Neural cell (in vitro differentiated cells): ENCODE measurements at regions not wholly inside any gene's neighbourhood (a gene's known extent, or its start where the extent isn't known, plus 50 kb on each side); places are given as distances from the start of the nearest gene placed in this dataset.

Experiments
- H2AFZ ChIP-seq: fragments of 200-600, 300-800 bp; sonication (generic), shearing (Covaris generic); 2 replicates; pipeline ENCODE4 v1.6.0; 2014; ENCODE audit warnings: low read depth, mild to moderate bottlenecking, antibody characterized with exemption, low read length, moderate library complexity
- H3F3A ChIP-seq: fragments of 200-600 bp; shearing (Covaris generic); 2 replicates; pipeline ENCODE4 v1.6.1; 2016; ENCODE audit warnings: mild to moderate bottlenecking, moderate library complexity, mixed read lengths, antibody characterized with exemption, low read length; ENCODE audit not compliant: insufficient read depth, poor library complexity, severe bottlenecking
- H3K27ac ChIP-seq: fragments of 200-600, 300-800 bp; sonication (generic), shearing (Covaris generic); 2 replicates; pipeline ENCODE4 v1.5.1; 2014; ENCODE audit warnings: mild to moderate bottlenecking, low read length, moderate library complexity
- H3K27me3 ChIP-seq: fragments of 300-800, 200-600 bp; sonication (generic), shearing (Covaris generic); 2 replicates; pipeline ENCODE4 v1.6.0; 2014; ENCODE audit warnings: mild to moderate bottlenecking, low read depth, low read length, moderate library complexity; ENCODE audit not compliant: insufficient read depth
- H3K36me3 ChIP-seq: fragments of 300-800, 200-600 bp; sonication (generic), shearing (Covaris generic); 2 replicates; pipeline ENCODE4 v1.5.1; 2014; ENCODE audit warnings: mild to moderate bottlenecking, antibody characterized with exemption, low read length, moderate library complexity; ENCODE audit not compliant: insufficient read depth
- H3K4me2 ChIP-seq: fragments of 300-800, 200-600 bp; sonication (generic), shearing (Covaris generic); 2 replicates; pipeline ENCODE4 v1.6.0; 2014; ENCODE audit warnings: mild to moderate bottlenecking, low read length
- H3K4me3 ChIP-seq: fragments of 300-800, 200-600 bp; sonication (generic), shearing (Covaris generic); 2 replicates; pipeline ENCODE4 v1.5.1; 2014; ENCODE audit warnings: mild to moderate bottlenecking, low read length, moderate library complexity
- H3K79me2 ChIP-seq: fragments of 200-600 bp; shearing (Covaris generic); replicated peaks from 2 replicates; pipeline ENCODE4 v1.6.0; 2014; ENCODE audit warnings: mild to moderate bottlenecking, low read length, moderate library complexity; ENCODE audit not compliant: insufficient read depth
- H3K9ac ChIP-seq: fragments of 300-800, 200-600 bp; sonication (generic), shearing (Covaris generic); 2 replicates; pipeline ENCODE4 v1.6.1; 2016; ENCODE audit warnings: mild to moderate bottlenecking, low read length, mixed read lengths
- H3K9me2 ChIP-seq: fragments of 200-600 bp; shearing (Covaris generic); 2 replicates; pipeline ENCODE4 v1.6.1; 2016; ENCODE audit warnings: mild to moderate bottlenecking, low read length, mixed read lengths; ENCODE audit not compliant: insufficient read depth
- H3K9me3 ChIP-seq: fragments of 200-600, 300-800 bp; sonication (generic), shearing (Covaris generic); 2 replicates; pipeline ENCODE4 v1.6.1; 2016; ENCODE audit warnings: mild to moderate bottlenecking, mixed run types, low read length, moderate library complexity, mixed read lengths
- H4K20me1 ChIP-seq: fragments of 200-600 bp; shearing (Covaris generic); 2 replicates; pipeline ENCODE4 v1.6.1; 2016; ENCODE audit warnings: mild to moderate bottlenecking, mixed run types; ENCODE audit not compliant: insufficient read depth
- EP300 ChIP-seq: fragments of 450-650 bp; conservative IDR thresholded peaks from 2 replicates; pipeline ENCODE4 v1.6.1; 2014; ENCODE audit warnings: antibody characterized with exemption, mild to moderate bottlenecking, moderate library complexity; ENCODE audit not compliant: poor library complexity, severe bottlenecking
- EZH2 ChIP-seq: fragments of 200-600, 300-800 bp; shearing (Covaris generic), sonication (generic); IDR thresholded peaks from 2 replicates; pipeline ENCODE4 v1.6.1; 2014; ENCODE audit warnings: antibody characterized with exemption, low read length, borderline replicate concordance, mild to moderate bottlenecking; ENCODE audit not compliant: insufficient read depth, poor library complexity, severe bottlenecking
- MXI1 ChIP-seq: fragments of 450-650 bp; conservative IDR thresholded peaks from 2 replicates; pipeline ENCODE4 v1.6.1; 2014; ENCODE audit warnings: antibody characterized with exemption, mild to moderate bottlenecking; ENCODE audit not compliant: poor library complexity, severe bottlenecking
- POLR2AphosphoS5 ChIP-seq: IDR thresholded peaks from 2 replicates; pipeline ENCODE4 v1.6.1; 2012
- RAD21 ChIP-seq: fragments of 450-650 bp; conservative IDR thresholded peaks from 2 replicates; pipeline ENCODE4 v1.6.1; 2014; ENCODE audit warnings: antibody characterized with exemption, mild to moderate bottlenecking, moderate library complexity
- SMC3 ChIP-seq: fragments of 450-650 bp; conservative IDR thresholded peaks from 2 replicates; pipeline ENCODE4 v1.6.1; 2014; ENCODE audit warnings: antibody characterized with exemption, mild to moderate bottlenecking, moderate library complexity; ENCODE audit not compliant: poor library complexity
- TAF1 ChIP-seq: IDR thresholded peaks from 2 replicates; pipeline ENCODE4 v1.6.1; 2012; ENCODE audit warnings: low read depth
- TF ChIP-seq, protein P1 (sequence below): fragments of 450-650 bp; IDR thresholded peaks from 2 replicates; pipeline ENCODE4 v1.5.1; 2014; ENCODE audit warnings: antibody characterized with exemption, mild to moderate bottlenecking, moderate library complexity; ENCODE audit not compliant: poor library complexity, severe bottlenecking
- TF ChIP-seq, protein P2 (sequence below): IDR thresholded peaks from 2 replicates; pipeline ENCODE4 v1.6.1; 2012; ENCODE audit warnings: borderline replicate concordance

DNA sequence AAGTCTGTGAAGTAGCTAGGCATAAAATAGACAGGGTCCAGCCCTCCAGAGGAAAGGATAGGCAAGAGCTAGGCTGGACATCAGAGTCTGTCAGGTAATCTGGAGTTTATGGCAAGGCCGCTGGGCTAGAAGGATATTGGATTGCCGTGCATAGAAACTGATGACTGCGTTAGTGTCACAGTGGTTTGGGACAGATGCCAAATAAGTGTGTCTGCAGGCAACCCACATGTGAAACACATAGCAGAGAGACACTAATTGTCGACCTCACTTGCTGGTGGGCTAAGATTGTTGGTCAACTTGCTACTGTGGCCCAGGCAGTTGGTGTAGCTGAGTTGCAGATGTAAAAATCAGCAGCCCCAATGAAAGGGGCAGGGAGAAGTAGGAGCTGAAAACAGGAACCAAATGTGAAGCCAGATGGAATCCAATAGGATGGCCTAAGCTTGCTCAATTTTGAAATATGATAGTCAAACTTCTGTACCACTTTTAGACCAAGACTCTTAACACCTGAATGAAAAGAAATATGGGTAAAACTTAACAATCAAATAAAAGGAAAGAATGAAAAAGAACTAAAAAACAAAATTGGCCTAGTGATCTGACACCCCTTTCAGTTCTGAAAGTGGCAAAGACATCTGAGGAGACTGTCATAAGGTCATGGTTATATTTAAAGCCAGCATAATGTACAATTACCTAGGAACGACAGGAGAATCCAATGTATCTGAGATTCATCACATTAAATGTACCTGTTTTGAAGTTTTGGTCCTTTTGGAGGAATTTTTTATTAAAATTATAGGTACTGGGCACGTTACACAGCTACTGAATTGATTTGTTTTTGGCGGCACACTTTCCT lies 243.3 kb upstream of the ACTBL2 start:
- Histone ChIP-seq H3K27ac (no peak overlapping the region), H3K4me3 (no peak overlapping the region), H3F3A (no peaks in the 10 kb centered on the region), H3K9ac (no peak overlapping the region), H2AFZ (no peak overlapping the region), H3K4me2 (no peak overlapping the region), H3K36me3 (no peaks in the 10 kb centered on the region), H3K9me2 (no peaks in the 10 kb centered on the region), H4K20me1 (no peaks in the 10 kb centered on the region), H3K27me3 (no peaks in the 10 kb centered on the region), H3K9me3 (no peaks in the 10 kb centered on the region), H3K79me2 (no peaks in the 10 kb centered on the region)
- TF ChIP-seq, protein P1, sequence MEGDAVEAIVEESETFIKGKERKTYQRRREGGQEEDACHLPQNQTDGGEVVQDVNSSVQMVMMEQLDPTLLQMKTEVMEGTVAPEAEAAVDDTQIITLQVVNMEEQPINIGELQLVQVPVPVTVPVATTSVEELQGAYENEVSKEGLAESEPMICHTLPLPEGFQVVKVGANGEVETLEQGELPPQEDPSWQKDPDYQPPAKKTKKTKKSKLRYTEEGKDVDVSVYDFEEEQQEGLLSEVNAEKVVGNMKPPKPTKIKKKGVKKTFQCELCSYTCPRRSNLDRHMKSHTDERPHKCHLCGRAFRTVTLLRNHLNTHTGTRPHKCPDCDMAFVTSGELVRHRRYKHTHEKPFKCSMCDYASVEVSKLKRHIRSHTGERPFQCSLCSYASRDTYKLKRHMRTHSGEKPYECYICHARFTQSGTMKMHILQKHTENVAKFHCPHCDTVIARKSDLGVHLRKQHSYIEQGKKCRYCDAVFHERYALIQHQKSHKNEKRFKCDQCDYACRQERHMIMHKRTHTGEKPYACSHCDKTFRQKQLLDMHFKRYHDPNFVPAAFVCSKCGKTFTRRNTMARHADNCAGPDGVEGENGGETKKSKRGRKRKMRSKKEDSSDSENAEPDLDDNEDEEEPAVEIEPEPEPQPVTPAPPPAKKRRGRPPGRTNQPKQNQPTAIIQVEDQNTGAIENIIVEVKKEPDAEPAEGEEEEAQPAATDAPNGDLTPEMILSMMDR, result no peak
- TF ChIP-seq, protein P2, sequence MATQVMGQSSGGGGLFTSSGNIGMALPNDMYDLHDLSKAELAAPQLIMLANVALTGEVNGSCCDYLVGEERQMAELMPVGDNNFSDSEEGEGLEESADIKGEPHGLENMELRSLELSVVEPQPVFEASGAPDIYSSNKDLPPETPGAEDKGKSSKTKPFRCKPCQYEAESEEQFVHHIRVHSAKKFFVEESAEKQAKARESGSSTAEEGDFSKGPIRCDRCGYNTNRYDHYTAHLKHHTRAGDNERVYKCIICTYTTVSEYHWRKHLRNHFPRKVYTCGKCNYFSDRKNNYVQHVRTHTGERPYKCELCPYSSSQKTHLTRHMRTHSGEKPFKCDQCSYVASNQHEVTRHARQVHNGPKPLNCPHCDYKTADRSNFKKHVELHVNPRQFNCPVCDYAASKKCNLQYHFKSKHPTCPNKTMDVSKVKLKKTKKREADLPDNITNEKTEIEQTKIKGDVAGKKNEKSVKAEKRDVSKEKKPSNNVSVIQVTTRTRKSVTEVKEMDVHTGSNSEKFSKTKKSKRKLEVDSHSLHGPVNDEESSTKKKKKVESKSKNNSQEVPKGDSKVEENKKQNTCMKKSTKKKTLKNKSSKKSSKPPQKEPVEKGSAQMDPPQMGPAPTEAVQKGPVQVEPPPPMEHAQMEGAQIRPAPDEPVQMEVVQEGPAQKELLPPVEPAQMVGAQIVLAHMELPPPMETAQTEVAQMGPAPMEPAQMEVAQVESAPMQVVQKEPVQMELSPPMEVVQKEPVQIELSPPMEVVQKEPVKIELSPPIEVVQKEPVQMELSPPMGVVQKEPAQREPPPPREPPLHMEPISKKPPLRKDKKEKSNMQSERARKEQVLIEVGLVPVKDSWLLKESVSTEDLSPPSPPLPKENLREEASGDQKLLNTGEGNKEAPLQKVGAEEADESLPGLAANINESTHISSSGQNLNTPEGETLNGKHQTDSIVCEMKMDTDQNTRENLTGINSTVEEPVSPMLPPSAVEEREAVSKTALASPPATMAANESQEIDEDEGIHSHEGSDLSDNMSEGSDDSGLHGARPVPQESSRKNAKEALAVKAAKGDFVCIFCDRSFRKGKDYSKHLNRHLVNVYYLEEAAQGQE, result no peak
- TF ChIP-seq TAF1, result no peak
- TF ChIP-seq SMC3, result no peak
- no peak for TF ChIP-seq POLR2AphosphoS5
- TF ChIP-seq EP300, result no peak
- no peak for TF ChIP-seq RAD21
- TF ChIP-seq EZH2, result no peak
- no peak for TF ChIP-seq MXI1

DNA sequence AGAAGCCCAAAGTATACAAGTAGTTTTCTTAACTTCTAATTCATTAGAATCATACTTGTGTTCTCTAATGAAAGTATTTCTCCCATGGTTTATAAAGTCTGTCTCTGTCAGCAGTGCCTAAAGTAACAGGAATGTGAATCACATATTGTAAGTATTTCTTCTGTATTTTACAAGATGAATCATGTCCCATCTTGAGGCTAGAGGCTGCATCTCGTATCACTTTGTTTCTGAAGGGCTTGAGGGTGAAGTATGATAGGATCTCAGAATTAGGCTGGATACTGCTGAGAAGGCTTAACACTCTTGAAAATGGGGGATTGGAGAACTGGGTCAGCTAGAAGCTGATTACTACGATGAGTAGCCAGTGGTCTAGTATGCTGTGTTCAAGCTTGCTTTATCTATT lies 242.2 kb upstream of the ACTBL2 start:
- Histone ChIP-seq H3K4me2 (no peak overlapping the region), H3K9me3 (no peaks in the 10 kb centered on the region), H4K20me1 (no peaks in the 10 kb centered on the region), H2AFZ (no peak overlapping the region), H3K79me2 (no peaks in the 10 kb centered on the region), H3K4me3 (no peak overlapping the region), H3K27ac (no peak overlapping the region), H3K27me3 (no peaks in the 10 kb centered on the region), H3K9ac (no peak overlapping the region), H3F3A (no peaks in the 10 kb centered on the region), H3K36me3 (no peaks in the 10 kb centered on the region), H3K9me2 (no peaks in the 10 kb centered on the region)
- TF ChIP-seq, protein P1, result no peak
- TF ChIP-seq POLR2AphosphoS5 (no peak), EZH2 (no peak), SMC3 (no peak), EP300 (no peak), MXI1 (no peak), TAF1 (no peak), RAD21 (no peak)
- TF ChIP-seq, protein P2, result no peak
